Fibroblast of pulmonary artery (primary cell): ENCODE measurements at regions not wholly inside any gene's neighbourhood (a gene's known extent, or its start where the extent isn't known, plus 50 kb on each side); places are given as distances from the start of the nearest gene placed in this dataset.

Experiments
- DNase-seq: peaks from one replicate; pipeline ENCODE4 v3.0.0-alpha.2; 2010; ENCODE audit warnings: low read depth
- H3K4me3 ChIP-seq: replicated peaks from 2 replicates; pipeline ENCODE4 v1.5.1; 2011; ENCODE audit warnings: low read depth, mild to moderate bottlenecking, control low read depth, low read length, moderate library complexity
- TF ChIP-seq, protein P1 (sequence below): IDR thresholded peaks from 2 replicates; pipeline ENCODE4 v1.5.1; 2011; ENCODE audit warnings: mild to moderate bottlenecking, control low read depth, low read length, inconsistent platforms; ENCODE audit errors: missing control alignments

DNA sequence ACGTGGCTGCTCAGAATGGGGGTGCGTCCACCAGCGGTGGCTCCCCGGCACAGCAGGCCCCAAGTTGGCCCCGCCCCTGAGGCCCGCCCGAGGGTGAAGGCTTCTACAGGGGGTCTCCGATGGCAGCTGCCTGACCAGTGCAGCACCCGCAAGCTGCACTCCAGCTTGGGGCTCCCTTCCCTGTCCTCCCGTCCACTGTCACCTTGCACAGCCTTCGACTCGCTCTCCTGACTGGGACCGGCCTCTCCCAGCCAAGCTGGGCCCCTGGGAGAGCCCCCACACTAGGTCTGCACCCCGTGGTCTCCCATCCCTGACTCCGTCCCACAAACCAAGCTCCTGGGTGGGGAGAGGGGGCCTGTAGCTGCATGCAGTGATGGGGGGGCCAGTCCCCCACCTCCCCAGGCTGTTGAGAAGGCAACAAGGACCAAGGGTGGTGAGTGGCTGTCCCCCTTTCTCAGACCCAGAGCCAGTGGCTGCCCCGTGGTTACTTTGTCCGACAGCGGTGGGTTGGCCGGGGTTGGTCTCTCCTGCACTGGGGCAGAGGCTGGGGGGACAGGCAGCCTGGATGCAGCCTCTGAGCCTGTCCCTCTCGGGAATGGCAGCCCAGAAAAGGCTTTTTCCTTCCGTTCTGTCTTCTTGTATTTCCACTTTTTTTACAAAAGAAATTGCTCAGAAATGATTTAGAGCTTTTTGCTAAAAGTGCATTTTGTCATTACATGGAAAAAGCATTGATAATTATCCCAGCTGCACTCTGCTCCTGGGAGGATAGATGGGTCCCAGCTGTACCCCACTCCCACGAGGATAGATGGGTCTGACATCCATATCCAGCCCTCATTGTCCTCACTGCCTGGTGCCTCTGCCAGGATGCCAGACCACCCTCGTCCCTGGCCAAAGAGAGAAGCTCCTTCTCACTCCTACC, 217.0 kb downstream of the KIF26A start:
- no peak overlapping the region for H3K4me3 ChIP-seq
- TF ChIP-seq, protein P1, sequence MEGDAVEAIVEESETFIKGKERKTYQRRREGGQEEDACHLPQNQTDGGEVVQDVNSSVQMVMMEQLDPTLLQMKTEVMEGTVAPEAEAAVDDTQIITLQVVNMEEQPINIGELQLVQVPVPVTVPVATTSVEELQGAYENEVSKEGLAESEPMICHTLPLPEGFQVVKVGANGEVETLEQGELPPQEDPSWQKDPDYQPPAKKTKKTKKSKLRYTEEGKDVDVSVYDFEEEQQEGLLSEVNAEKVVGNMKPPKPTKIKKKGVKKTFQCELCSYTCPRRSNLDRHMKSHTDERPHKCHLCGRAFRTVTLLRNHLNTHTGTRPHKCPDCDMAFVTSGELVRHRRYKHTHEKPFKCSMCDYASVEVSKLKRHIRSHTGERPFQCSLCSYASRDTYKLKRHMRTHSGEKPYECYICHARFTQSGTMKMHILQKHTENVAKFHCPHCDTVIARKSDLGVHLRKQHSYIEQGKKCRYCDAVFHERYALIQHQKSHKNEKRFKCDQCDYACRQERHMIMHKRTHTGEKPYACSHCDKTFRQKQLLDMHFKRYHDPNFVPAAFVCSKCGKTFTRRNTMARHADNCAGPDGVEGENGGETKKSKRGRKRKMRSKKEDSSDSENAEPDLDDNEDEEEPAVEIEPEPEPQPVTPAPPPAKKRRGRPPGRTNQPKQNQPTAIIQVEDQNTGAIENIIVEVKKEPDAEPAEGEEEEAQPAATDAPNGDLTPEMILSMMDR, result no peak
- no peak for DNase-seq

DNA sequence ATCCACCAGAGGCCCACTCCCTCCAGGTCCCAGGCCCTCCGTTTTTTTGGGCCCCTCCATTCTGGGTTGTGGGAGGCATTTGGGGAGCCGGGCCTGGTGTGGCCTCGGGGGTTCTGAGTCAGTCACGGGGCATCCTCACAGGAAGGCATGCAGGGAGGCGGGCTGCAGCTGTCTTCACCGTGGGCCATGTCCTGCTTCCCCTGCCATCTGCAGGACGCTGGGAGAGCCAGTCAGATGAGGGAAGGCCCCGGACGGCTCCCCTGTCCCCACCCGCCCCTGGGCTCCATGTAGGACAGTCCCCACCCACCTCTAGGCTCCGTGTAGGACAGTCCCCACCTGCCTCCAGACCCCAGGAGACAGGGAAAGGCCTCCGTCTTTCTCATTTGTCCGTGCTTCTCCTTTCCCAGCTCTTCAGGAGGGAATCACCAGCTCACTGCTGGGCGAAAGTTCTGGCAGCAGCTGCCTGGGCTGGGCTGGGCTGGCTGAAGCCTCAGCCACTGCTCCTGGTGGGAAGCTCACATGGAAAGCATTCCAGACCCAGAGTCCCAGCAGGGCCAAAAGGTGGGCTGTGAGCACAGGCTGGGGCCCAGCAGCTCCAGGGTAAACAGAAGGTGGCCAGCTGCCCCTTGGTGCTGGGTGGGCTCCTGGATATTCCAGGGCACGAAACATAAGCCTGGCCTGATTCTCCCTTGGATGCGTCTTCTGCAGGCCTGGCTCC, 217.8 kb downstream of the KIF26A start:
- TF ChIP-seq, protein P1, result no peak
- no peak for DNase-seq
- no peak overlapping the region for H3K4me3 ChIP-seq

- no peak for DNase-seq
- no peak overlapping the region for H3K4me3 ChIP-seq
- TF ChIP-seq, protein P1, result no peak
Measured at GRCh38 chr14:104356738-104357688, 218.6 kb downstream of the KIF26A start.

DNA sequence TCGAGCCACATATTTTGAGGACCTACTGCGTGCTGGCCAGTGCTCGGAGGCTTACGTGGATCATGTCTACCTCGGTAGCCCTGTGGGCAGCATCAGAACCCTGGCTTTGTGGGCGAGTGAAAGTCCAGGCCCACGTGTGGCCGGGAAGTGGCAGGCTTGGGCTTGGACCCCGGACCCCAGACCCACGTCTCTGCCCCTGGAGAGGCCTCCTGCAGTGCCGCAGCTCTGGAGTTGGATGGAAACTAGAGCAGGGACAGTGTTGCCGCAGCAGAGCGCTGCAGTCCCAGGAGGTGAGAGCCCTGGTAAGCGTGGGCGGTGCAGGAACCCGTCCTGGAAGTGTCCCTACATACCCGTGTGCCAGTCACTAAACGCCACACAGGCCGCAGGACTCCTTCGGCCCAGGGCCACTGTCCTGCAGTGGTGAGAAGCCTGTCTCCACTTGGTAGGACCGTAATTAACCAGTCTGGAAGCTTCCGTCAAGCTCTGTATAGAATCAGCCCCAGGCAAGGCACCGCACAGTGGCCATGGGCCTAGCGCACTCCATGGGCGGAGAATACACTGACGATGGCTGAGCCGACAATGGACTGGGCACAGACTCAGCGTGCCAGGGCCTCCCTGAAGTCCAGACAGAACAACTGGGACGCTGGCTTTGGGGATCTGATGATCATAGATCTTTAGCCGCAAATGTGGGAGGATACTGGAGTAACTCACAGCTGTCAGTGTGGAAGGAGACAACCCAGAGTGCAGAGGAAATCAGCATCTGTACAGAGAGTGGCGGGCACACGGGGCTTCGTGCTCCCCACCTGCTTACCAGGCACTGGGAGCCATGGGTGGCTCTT, 219.5 kb downstream of the KIF26A start:
- TF ChIP-seq, protein P1, result no peak
- no peak for DNase-seq
- H3K4me3 ChIP-seq, result no peak overlapping the region

DNA sequence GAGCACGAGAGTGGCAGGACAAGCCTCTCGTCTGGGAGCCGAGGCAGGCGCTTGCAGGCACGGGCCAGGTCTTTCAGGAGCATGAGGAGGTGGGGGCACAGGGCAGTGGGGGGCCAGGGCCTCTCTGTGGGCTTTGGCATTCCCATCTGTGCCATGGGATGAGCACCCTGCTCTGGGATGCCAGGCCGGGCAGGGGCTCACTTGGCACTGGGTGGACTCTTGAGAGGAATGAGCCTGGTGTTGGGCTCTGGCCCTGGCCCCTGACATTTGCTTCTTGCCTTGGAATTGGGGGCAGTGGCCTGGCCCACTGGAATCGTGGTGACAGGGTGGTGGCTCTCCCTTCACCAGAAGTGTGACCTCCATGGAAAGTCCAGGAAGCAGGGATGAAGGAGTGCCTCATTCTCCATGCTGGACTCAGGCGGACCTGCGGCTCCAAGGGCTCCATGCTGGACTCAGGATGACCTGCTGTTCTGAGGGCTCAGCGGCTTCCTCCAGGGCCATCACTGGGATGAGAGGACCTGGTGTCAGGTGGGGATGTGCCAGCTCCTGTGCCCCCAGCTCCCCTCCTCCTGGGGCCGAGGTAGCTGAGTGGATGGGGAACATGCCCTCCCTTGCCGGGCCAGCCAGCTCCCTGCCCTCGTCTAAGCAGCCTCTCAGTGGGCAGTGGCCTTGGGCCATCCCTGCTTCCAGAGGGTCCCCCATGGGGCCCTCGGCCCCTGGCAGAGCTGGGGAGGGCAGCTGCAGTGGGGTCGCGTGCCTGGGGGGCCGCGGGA, 220.3 kb downstream of the KIF26A start:
- no peak for DNase-seq
- H3K4me3 ChIP-seq, result no peak overlapping the region
- TF ChIP-seq, protein P1, result no peak
